Left renal pelvis (tissue), 4 donors: ENCODE measurements at regions not wholly inside any gene's neighbourhood (a gene's known extent, or its start where the extent isn't known, plus 50 kb on each side); places are given as distances from the start of the nearest gene placed in this dataset.

Experiments used
- DNase-seq, 4 donors: peaks; one replicate each; pipeline ENCODE4 v3.0.0-alpha.2; 2013; ENCODE audit warnings: low read depth in 4 of 4, low spot score in 3 of 4

DNA sequence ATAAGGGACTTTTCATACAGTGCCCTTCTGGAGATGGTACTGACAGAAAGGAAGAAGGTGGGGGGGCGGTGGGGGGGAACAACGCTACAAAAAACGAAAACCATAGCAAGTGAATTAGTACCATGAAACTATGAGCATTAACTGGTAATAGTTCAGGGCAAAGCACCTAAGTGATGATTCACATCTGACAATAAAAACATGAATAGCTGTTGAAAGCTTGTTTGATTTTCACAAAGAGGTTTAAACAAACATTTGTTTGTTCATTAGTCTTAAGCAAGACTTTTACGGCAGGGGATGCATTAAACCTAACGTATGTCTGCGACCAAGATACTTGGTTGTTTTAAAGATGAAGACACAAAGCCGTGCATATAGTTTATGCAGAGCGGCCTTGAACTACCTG lies 177.5 kb downstream of the LMO4 start:
- DNase-seq = no peak

GRCh38 chr1:87508247-87508787 lies 179.6 kb downstream of the LMO4 start:
- no peak for DNase-seq

DNA sequence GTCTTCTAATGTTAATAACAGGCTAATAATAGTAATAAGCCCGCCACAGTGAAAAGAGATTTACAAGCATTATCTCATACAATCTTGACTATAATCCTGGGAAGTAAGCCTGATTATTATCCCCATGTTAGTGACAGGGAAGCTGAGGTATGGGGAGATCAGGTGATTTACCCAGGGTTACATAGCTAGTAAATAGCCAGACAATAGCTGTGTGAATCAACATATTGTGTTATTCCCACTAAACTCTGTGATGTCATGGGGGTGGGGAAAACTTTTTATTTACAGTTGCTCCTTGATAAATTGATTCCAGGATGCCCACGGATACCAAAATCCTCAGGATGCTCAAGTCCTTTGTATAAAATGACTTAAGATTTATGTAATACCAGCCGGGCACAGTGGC lies 181.9 kb downstream of the LMO4 start:
- DNase-seq = no peak

- no peak for DNase-seq
These were observed 182.8 kb downstream of the LMO4 start for GRCh38 chr1:87511449-87511848.

GRCh38 chr1:87512431-87512830 lies 183.8 kb downstream of the LMO4 start:
- no peak for DNase-seq

DNA sequence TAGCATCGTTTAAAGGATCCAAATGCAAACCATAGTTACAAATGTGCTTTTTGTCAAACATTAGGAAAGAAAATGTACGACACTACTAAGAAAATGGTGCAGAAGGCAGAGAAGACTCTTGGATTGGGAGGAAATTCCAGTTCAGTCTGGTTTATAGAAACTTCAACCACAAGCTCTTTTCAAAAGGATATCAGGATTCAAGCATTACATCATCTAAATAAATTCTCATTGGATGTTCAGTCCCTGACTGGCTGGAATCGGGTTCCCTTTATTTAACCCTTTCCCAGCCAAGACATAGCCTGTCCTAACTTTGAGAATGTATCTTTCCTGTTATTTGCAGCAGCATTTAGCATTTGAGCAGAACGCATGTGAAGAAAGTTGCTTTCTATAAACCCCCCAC lies 184.6 kb downstream of the LMO4 start:
- no peak for DNase-seq

- DNase-seq = no peak
These were observed 185.4 kb downstream of the LMO4 start for GRCh38 chr1:87513966-87514660.

DNA sequence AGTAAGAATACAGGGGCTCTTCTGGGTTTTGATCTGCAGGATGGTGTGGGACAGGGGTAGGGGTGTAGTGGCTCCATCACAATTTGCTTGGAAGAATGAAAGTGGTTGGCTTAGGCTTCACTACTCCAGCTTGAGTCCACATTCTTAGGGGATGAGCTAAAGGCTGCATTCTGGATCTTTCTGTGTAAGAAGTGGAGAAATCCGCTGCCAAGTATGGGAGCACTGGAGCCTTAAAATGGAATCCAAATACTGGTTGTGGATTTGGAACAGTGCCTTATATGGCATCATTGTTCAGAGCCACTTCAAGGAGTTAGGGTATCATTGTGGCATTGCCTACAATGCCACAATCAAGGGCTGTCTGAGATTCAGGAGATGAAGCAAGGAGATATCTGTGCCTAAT lies 187.1 kb downstream of the LMO4 start:
- no peak for DNase-seq

GRCh38 chr1:87518794-87519193 lies 190.1 kb downstream of the LMO4 start:
- DNase-seq = no peak

DNA sequence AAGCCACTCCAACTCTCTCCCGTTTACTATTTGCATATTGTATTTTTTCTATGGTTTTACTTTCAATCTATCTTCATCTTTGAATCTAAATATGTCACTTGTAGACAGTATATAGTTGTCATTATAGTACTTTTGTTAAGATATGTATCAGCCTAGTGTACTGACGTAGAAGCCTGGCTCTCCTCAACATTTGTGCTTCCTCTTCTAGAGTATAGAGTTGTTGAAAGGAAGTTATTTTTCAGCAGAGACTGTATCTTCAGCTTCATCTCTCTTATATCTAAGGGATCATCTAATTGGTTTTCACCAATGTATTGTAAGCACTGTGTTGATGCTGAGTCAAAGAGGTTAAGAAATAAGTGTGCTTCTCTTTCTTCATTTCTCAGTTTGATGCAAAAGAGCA lies 192.8 kb downstream of the LMO4 start:
- no peak for DNase-seq

DNA sequence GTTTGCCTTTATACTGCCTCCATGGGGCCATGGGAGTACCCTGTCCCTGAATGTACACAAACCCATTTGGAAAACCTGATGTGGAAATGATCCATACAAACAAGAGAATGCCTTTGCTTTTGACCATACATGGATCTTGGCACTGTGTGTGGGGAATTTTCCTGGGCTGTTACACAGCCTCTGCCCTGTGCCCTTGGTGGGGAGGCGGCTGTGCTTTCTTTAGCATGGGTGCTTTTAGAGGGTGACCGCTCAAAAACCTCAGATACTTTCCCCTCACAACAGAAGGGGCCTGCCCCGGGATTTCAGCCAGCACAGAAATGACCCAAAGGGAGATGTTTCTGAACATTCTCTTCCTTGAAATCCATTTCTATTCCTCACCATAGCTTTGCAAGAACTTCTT lies 194.8 kb downstream of the LMO4 start:
- no peak for DNase-seq

DNA sequence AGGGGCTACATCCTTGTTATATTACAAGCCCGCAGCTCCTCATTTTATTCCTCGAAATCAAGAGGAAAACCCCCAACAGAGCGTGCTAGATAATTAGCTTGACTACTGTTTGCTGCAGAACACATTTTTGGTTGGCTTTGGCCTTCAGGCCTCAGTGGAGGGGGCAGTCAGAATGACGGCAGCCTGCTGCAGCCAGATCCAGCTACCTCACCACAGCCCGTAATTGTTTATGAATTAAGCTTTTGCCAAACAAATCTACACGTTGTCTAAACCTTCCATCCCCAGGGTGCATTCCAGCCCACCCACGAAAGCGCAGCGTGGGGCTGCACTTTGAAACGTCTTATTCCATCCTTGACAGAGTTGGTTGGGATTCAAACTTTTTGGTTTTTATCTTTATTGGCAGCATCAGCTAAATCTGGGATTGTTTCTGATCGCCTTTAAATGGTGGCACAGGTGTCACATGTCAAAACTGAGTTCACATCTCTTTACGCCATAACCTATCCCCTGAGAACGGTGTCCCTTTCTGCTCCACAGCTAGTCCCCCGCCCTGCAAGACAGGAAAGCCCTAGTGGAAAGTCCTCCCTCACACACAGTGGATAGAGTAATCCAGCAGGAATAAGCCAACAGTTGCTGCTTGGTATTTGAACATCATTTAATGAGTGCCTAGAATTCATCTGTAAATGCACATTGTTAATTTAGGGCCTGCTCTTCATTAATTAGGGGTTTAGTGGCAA lies 195.5 kb downstream of the LMO4 start:
- no peak for DNase-seq

DNA sequence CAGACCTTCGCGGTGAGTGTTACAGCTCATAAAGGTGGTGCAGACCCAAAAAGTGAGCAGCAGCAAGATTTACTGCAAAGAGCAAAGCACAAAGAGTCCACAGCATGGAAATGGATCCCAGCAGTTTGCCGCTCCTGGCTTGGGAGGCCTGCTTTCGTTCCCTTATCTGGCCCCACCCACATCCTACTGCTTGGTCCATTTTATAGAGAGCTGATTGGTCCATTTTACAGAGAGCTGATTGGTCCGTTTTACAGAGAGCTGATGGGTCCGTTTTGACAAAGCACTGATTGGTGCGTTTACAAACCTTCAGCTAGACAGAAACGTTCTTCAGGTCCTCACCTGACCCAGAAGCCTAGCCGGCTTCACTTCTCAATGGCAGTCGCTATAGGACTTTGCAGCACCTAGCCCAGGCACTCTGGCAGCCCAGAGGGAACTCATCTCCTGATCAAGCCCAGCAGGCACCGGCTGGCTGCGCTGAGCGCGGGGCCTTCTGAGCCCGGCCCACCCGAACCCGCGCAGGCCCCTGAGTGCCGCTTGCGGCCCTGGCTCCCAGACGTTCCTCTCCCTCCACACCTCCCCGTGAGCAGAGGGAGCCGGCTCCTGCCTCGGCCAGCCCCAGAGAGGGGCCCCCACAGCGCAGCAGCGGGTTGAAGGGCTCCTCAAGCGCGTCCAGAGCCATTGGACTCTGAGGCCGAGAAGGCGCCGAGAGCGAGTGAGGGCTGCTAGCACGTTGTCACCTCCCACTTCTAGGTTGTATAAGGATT lies 200.3 kb downstream of the LMO4 start:
- no peak for DNase-seq

DNA sequence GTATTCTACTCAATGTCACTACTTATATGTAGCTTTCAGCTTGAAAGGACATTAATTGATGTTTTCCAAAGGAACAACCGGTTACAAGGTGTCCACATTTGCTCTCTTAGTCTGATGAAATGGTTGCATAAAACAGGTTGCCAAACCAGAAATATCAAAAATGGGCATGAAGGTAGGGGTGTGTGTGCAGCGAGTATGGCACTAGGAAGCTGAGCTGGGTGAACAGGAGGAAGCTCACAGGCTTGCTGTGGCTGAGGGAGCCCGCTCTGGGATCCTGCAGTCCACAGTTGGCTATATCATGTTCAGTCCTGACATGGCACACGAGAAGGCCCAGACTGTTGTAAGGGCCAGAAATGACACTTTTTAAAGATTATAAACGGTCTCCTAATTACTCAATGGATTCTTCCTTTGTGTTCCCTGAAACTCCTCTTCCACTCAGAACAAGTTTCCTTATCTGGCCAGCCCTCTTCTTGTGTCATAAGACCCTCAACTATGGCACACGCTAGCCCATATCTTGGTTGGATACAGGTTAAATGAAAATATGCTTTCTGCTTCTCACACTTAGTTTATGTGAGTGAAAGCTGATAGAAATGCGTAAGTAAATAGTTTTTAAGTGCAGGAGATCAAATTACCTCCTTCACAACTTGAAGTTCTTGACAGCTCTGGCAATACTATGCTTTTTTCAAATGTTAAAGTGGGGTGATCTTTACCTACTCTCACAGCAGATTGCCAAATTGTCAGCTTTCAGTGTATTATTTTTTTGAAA lies 201.5 kb downstream of the LMO4 start:
- DNase-seq = no peak

DNA sequence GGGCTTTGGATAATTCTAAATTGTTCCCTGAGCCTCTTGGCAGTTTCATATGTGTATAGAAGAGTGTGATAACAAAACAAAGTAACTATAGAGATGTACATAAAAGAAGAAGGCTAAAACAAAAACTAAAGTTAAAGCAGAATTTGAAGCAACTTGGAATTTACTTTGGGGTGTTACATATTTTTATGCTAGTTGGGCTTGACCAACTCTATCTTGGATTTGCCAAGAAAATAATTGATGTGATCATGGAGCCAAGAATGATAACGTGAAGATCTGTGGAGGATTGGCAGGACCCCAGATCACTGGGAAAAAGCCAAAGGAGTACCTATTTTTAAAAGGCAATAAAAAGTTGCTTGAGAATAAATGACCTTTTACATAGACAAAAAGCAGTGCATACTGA lies 206.9 kb downstream of the LMO4 start:
- DNase-seq = no peak

DNA sequence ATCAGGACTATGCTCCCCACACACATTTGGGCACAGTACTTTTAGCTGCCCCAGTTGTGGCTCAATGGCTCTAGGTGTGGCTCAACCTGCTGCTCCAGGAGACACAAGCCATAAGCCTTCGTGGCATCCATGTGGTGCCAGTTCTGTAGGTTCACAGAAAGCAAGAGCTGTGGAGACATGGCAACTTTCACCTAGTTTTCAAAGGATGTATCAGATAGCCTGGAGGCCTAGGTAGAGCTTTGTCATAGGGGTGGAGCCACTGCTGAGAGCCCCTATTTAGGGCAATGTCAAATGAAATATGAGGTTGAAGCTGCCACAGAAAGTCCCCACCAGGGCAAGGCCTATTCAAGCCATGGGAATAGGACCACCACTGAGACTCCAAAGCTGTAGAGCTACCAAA lies 210.5 kb downstream of the LMO4 start:
- no peak for DNase-seq

DNA sequence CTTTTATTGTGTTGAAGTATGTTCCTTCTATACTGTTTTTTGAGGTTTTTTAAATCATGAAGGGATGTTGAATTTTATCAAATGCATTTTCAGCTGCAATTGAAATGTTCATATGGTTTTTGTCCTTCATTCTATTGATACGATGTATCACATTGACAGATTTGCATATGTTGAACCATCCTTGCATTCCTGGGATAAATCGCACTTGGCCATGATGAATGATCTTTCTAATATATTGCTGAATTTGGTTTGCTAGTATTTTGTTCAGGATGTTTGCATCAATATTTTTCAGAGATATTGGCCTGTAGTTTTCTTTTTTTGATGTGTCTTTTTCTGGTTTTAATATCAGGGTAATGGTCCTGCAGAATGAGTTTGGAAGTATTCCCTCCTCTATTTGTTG lies 214.0 kb downstream of the LMO4 start:
- DNase-seq = no peak

GRCh38 chr1:87549738-87550137 lies 221.1 kb downstream of the LMO4 start:
- no peak for DNase-seq

DNA sequence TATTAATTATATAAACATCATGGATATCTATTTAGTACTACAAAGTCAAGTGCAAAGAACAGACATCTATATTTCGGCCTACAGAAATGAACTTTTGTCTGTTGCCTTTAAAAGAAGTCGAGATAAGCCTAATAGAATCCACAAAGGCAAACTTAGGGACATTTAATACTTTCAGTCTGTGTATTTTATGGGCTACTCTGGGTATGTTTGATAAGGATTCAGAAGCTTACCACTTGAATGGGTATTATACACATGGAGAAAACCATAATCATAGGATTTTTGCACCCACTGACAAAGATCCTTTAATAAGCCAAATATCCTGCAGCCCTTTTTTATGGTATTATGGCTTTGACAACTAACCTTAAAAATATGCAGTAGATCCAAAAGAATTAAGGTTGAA lies 224.8 kb downstream of the LMO4 start:
- DNase-seq = no peak

DNA sequence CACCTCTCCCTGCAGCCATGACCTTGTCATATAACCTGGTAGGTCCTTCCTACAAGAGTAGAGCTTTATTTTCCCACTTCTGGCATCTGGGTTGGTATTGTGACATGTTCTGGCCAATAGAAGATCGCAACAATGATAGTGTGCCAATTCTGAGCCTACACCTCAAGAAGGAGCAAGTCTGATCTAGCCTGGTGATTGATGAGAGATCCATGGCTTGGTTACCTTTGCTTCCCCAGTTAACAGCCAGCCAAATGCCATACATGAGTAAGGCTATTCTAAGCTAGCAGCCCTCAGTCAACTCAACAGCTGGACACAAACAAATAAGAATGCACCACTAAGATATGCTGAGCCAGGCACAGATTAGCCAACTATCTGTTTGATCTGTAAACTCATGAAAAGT lies 226.7 kb downstream of the LMO4 start:
- DNase-seq = no peak

DNA sequence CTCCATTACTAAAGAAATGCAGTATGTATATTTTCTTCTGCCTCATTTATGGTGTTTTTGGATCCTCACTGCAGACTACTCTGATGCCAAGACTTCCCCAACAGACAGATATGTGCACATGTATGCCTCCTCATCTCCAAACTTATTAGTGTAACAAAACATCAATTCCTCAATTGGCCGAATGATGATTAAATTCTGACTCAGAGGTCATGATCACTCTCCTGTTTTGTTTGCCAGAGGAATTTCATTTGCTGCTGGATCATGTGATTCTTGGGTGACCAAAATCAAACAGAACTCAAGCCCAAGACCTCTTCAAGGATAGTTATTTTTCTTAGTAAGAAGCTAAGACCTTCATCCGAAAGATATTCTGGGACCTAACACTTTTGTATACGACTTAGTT lies 227.6 kb downstream of the LMO4 start:
- no peak for DNase-seq
